Endothelial cell (in vitro differentiated cells): ENCODE measurements at regions not wholly inside any gene's neighbourhood (a gene's known extent, or its start where the extent isn't known, plus 50 kb on each side); places are given as distances from the start of the nearest gene placed in this dataset.

Source experiments
- DNase-seq: peaks from one replicate; pipeline ENCODE4 v3.0.0; 2021; ENCODE audit warnings: low spot score
- H3K27ac Mint-ChIP-seq: one replicate; pipeline ENCODE4 v1.8.0; 2021; ENCODE audit warnings: mixed read lengths, inconsistent platforms; ENCODE audit not compliant: unreplicated experiment
- H3K27me3 Mint-ChIP-seq: one replicate; pipeline ENCODE4 v1.8.0; 2021; ENCODE audit warnings: mild to moderate bottlenecking, moderate library complexity, mixed read lengths, inconsistent platforms; ENCODE audit not compliant: unreplicated experiment
- H3K36me3 Mint-ChIP-seq: one replicate; pipeline ENCODE4 v1.8.0; 2021; ENCODE audit warnings: mild to moderate bottlenecking, low read depth, mixed read lengths, inconsistent platforms; ENCODE audit not compliant: unreplicated experiment
- H3K4me1 Mint-ChIP-seq: one replicate; pipeline ENCODE4 v1.8.0; 2021; ENCODE audit warnings: mild to moderate bottlenecking, mixed read lengths, inconsistent platforms; ENCODE audit not compliant: unreplicated experiment
- H3K4me3 Mint-ChIP-seq: one replicate; pipeline ENCODE4 v1.8.0; 2021; ENCODE audit warnings: mild to moderate bottlenecking, mixed read lengths, inconsistent platforms; ENCODE audit not compliant: unreplicated experiment
- H3K9me3 Mint-ChIP-seq: one replicate; pipeline ENCODE4 v1.8.0; 2021; ENCODE audit warnings: mixed read lengths, inconsistent platforms; ENCODE audit not compliant: unreplicated experiment
- TF ChIP-seq, protein P1 (sequence below): fragments of 200-600 bp; sonication (generic); IDR thresholded peaks from one replicate; pipeline ENCODE4 v1.5.0; 2021; ENCODE audit warnings: antibody characterized with exemption; ENCODE audit not compliant: unreplicated experiment

- Mint-ChIP-seq H3K27me3 (peaks cover 3% of the 10 kb centered on the region), H3K9me3 (no peaks in the 10 kb centered on the region), H3K27ac (no peak overlapping the region), H3K36me3 (peaks cover 16% of the 10 kb centered on the region), H3K4me3 (no peak overlapping the region), H3K4me1 (peaks cover 6% of the 10 kb centered on the region)
- no peak for DNase-seq
- TF ChIP-seq, protein P1, sequence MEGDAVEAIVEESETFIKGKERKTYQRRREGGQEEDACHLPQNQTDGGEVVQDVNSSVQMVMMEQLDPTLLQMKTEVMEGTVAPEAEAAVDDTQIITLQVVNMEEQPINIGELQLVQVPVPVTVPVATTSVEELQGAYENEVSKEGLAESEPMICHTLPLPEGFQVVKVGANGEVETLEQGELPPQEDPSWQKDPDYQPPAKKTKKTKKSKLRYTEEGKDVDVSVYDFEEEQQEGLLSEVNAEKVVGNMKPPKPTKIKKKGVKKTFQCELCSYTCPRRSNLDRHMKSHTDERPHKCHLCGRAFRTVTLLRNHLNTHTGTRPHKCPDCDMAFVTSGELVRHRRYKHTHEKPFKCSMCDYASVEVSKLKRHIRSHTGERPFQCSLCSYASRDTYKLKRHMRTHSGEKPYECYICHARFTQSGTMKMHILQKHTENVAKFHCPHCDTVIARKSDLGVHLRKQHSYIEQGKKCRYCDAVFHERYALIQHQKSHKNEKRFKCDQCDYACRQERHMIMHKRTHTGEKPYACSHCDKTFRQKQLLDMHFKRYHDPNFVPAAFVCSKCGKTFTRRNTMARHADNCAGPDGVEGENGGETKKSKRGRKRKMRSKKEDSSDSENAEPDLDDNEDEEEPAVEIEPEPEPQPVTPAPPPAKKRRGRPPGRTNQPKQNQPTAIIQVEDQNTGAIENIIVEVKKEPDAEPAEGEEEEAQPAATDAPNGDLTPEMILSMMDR, result no peak
These were observed 79.1 kb upstream of the CPEB4 start for GRCh38 chr5:173809014-173809413.

DNA sequence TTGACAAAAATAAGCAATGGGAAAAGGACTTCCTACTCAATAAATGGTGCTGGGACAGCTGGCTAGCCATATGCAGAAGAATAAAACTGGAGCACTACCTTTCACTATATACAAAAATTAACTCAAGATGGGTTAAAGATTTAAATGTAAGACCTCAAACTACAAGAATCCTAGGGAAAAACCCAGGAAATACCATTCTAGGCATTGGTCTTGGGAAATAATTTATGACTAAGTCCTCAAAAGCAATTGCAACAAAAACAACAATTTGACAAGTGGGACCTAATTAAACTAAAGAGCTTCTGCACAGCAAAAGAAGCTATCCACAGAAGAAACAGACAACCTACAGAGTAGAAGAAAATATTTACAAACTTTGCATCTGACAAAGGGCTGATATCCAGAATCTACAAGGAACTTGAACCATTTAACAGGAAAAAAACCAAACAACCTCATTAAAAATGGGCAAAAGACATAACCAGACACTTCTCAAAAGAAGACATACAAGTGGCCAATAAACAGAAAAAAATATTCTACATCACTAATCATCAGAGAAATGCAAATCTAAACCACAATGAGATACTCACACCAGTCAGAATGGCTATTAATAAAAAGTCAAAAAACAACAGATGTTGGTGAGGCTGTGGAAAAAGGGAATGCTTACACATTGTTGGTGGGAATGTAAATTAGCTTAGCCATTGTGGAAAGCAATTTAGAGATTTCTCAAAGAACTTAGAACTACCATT is 75.2 kb upstream of the CPEB4 start:
- Mint-ChIP-seq H3K4me3 (no peak overlapping the region), H3K27ac (no peak overlapping the region), H3K27me3 (peaks cover 3% of the 10 kb centered on the region), H3K9me3 (no peaks in the 10 kb centered on the region), H3K4me1 (peaks cover 9% of the 10 kb centered on the region), H3K36me3 (peaks cover 12% of the 10 kb centered on the region)
- TF ChIP-seq, protein P1, result no peak
- no peak for DNase-seq

DNA sequence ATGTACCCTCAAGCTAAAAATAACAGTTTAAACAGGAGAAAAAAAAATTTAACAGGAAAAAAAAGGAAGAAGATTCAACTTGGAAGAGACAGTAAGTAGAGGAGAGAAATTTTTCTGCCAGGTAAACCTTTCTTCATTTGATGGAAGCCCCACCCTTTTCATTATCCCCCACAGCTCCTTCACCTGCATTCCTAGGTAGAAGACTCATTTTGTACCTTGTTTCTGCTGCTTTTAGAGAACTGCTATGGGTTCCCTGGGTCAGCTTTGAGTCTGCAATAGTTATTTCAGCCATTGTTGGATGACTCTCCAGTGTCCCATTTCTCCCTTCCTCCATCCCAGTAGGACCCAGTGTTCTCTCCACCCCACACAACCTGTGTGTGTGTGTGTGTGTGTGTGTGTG is 74.1 kb upstream of the CPEB4 start:
- Mint-ChIP-seq H3K27ac (no peak overlapping the region), H3K36me3 (peaks cover 12% of the 10 kb centered on the region), H3K27me3 (peaks cover 3% of the 10 kb centered on the region), H3K4me3 (no peak overlapping the region), H3K4me1 (peaks cover 7% of the 10 kb centered on the region), H3K9me3 (no peaks in the 10 kb centered on the region)
- DNase-seq, result no peak
- TF ChIP-seq, protein P1, result no peak

GRCh38 chr5:173815571-173815970 is 72.6 kb upstream of the CPEB4 start:
- Mint-ChIP-seq H3K4me1 (peaks cover 3% of the 10 kb centered on the region), H3K27me3 (peaks cover 3% of the 10 kb centered on the region), H3K27ac (no peak overlapping the region), H3K9me3 (no peaks in the 10 kb centered on the region), H3K4me3 (no peak overlapping the region), H3K36me3 (peaks cover 8% of the 10 kb centered on the region)
- DNase-seq, result no peak
- TF ChIP-seq, protein P1, result no peak

- TF ChIP-seq, protein P1, result no peak
- H3K4me1 Mint-ChIP-seq, result peaks cover 3% of the 10 kb centered on the region
- DNase-seq, result no peak
- H3K27ac Mint-ChIP-seq, result no peak overlapping the region
- no peaks in the 10 kb centered on the region for H3K27me3 Mint-ChIP-seq
- H3K36me3 Mint-ChIP-seq, result peaks cover 4% of the 10 kb centered on the region
- H3K4me3 Mint-ChIP-seq, result no peak overlapping the region
- no peaks in the 10 kb centered on the region for H3K9me3 Mint-ChIP-seq
These were observed 71.4 kb upstream of the CPEB4 start for GRCh38 chr5:173816728-173817127.
